GM11168 (cell line): ENCODE measurements at regions not wholly inside any gene's neighbourhood (a gene's known extent, or its start where the extent isn't known, plus 50 kb on each side); places are given as distances from the start of the nearest gene placed in this dataset.

Experiments
- in situ Hi-C: fragments of 300-500 bp; cut with MboI; formaldehyde crosslinking; loops from one replicate; pipeline ENCODE4 v1.12.0; 2022; ENCODE audit warnings: low sequenced_read_pairs; ENCODE audit not compliant: unreplicated experiment

- in situ Hi-C loops: no loop called here
Observed at GRCh38 chr4:17142232-17142711, 243.8 kb upstream of the LDB2 start.

GRCh38 chr4:17138847-17139246 lies 240.4 kb upstream of the LDB2 start:
- in situ Hi-C loops: no loop called here

- in situ Hi-C loops: no loop called here
Observed at GRCh38 chr4:17134565-17134964, 236.1 kb upstream of the LDB2 start.

DNA sequence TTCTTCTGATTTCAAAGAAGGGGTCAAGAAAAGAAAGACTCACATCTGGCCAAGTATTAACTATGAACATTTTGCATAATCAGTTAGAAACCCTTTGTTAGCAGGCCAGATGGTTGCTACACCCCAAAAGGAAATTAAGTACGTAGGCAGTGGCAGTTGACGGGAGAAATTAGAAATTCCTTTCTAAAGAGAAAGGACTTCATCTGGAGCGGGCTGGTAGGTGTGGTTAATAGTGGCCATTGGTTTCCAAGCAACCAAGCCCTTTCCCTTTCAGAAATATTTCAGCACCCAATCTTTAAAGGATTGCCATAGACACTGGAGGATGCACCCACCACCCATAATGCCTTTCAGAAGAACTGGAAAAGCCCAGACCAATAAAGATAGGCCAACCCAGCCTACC lies 235.7 kb upstream of the LDB2 start:
- in situ Hi-C loops: no loop called here

- in situ Hi-C loops: no loop called here
Observed at GRCh38 chr4:17132226-17132625, 233.8 kb upstream of the LDB2 start.

GRCh38 chr4:17128268-17128667 lies 229.8 kb upstream of the LDB2 start:
- in situ Hi-C loops: no loop called here

DNA sequence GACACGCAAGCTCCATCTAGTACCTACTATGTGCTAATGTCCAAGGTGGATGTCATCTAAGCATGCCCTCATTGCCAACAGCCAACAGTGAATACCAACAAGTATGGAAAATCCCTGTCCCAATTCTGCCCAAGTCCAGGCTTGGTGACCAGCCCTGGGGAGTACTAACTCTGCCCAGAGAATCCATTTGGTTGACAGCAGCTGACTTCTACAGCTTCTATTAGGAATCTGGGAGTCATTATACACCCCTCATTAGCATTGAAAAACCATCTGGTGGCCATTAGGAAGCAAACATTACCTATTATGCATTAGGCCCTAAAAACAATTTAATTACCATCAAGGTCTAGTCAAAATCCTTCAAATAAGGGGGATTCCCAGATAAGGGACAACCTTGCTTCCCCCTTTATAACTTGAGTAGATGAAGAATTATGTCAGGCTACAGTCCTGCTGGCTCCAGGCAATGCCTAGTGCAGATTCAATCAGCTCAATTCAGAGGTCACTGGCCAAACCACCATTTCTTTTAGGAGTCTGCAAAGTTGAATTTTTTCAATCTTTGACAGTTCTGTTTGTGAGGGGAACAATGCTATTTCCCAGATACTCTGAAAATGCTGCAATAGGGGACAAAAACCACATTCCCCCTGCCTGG lies 228.0 kb upstream of the LDB2 start:
- in situ Hi-C loops: no loop called here

DNA sequence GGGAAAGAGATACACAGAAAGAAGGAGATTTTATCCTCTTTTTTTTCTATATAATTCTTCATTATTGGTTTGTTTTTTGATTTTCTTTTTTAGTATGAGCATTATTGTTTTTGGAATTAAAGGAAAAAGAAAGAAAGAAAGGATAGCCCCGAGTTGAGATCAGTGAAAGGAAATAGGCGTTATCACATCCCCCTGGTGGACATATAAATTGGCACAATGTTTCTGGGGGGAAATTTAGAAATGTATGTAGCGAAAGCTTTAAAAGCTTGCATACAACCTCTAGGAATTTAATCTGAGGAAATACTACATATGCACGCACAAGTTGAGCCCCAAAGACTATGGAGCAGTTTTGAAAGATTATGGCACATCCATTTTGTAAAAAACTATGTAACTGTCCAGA lies 226.3 kb upstream of the LDB2 start:
- in situ Hi-C loops: no loop called here

DNA sequence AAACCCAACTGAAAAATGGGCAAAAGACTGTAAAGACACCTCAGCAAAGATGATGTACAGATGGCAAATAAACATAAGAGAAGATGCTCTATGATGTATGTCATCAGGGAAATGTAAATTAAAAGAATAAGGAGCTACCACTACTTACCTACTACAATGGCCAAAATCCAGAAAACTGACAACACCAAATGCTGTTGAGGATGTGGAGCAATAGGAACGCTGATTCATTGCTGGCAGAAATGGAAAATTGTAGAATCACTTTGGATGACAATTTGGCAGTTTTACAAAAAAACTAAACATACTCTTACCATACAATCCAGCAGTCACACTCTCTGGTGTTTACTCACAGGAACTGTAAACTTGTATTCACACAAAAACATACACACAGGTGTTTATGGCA lies 222.3 kb upstream of the LDB2 start:
- in situ Hi-C loops: no loop called here

- in situ Hi-C loops: no loop called here
Observed at GRCh38 chr4:17117746-17118145, 219.3 kb upstream of the LDB2 start.

- in situ Hi-C loops: no loop called here
Observed at GRCh38 chr4:17115583-17115982, 217.1 kb upstream of the LDB2 start.

- in situ Hi-C loops: no loop called here
Observed at GRCh38 chr4:17112292-17112659, 213.8 kb upstream of the LDB2 start.

- in situ Hi-C loops: no loop called here
Observed at GRCh38 chr4:17109126-17109525, 210.7 kb upstream of the LDB2 start.

GRCh38 chr4:17103231-17103630 lies 204.8 kb upstream of the LDB2 start:
- in situ Hi-C loops: no loop called here

GRCh38 chr4:17098996-17099395 lies 200.6 kb upstream of the LDB2 start:
- in situ Hi-C loops: no loop called here

- in situ Hi-C loops: no loop called here
Observed at GRCh38 chr4:17098401-17098800, 200.0 kb upstream of the LDB2 start.

GRCh38 chr4:17097362-17097761 lies 198.9 kb upstream of the LDB2 start:
- in situ Hi-C loops: no loop called here

- in situ Hi-C loops: no loop called here
Observed at GRCh38 chr4:17096692-17097091, 198.2 kb upstream of the LDB2 start.

DNA sequence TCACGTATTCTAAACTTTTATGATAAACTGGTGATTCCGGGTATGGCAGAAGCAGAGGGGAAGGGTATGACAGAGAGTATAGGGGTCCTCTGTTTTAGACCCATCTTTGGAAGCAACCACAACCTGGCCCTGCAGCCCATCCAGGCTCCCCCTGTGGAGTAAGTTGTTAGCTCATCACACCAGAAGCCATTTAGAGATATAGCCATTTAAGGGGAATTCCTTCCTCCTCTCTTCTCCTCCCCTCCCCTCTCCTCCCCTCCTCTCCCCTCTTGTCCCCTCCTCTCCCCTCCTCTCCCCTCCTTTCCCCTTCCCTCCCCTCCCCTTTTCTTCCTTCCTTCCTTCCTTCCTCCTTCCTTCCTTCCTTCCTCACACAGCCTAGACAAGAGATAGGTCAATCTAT lies 197.3 kb upstream of the LDB2 start:
- in situ Hi-C loops: no loop called here

DNA sequence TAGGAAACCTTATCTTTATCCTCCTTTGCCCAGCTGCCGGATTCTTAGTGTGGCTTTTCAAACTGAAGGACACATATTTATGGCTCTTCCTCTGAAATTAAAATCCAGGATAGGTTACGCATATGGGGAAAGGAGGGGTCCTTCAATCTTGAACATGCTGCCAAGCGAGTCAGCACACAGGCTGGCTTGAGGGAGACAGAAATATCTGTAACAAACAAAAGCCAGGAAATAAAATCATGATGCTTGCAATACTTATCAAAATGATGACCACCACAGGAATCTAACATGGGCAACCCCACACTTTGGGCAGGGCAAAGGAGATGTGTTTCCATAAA lies 196.4 kb upstream of the LDB2 start:
- in situ Hi-C loops: no loop called here

DNA sequence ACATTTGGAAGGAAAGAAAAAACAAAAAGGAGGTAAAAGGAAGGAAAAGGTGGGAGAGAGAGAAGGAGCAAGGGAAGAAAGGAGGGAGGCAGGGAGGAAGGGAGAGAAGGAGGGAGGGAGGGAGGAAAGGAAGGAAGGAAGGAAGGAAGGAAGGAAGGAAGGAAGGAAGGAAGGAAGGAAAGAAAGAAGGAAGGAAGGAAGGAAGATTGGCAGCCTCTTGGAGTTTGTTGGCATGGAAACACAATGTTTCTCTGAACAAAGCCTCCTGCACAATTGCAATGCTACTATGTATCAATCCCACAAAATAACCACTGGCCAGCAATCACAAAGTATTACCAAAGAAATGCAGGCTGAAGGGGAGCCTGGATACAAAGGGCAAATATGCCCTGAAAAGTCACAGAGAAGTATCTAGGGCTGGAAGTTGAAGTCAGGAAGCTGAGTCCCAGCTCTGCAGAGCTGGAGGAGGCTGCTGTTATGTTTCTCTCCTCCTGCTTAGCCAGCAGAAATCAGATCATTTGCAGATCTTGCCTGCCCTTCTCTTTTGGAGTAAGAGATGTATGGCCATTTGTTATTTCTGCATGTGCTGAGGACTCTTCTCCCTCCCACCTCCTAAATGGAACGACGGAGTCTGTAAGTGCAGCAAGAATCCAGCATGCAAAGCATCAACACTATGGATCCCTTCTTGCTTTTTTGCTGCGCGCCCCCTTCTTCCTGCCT lies 195.9 kb upstream of the LDB2 start:
- in situ Hi-C loops: no loop called here

GRCh38 chr4:17093481-17093880 lies 195.0 kb upstream of the LDB2 start:
- in situ Hi-C loops: no loop called here
